ENCODE measurements at regions not wholly inside any gene's neighbourhood (a gene's known extent, or its start where the extent isn't known, plus 50 kb on each side); places are given as distances from the start of the nearest gene placed in this dataset.

- H3K27ac ChIP-seq, result no peak overlapping the region
- peak in 4 of 8 experiments; percentile 53 to 89 (median 72) for ATAC-seq (replicated peaks in 6 of 8)
- in situ Hi-C loops (cut with MboI; ENCODE audit: low pct_unique_long_range_greater_than_20kb in 2 of 9, low sequenced_read_pairs in 9 of 9, unreplicated experiment in 9 of 9), result no loop called here
- no peak overlapping the region for H3K4me3 ChIP-seq
- no peaks in the 10 kb centered on the region for H3K4me1 ChIP-seq (replicated peaks in 1 of 2)
- WGBS, 10 experiments, result 0 to 84% (median 64%) methylated on average over 1 to 4 of the region's 4 CpGs; no CpG with 5 or more reads in 1 of the 10 experiments
These were observed 331.6 kb downstream of the KCNS3 start for GRCh38 chr2:18209934-18210639.

GRCh38 chr2:18208956-18209355 lies 330.5 kb downstream of the KCNS3 start:
- no peaks in the 10 kb centered on the region for H3K4me1 ChIP-seq (replicated peaks in 1 of 2)
- H3K27ac ChIP-seq, result no peak overlapping the region
- no peak overlapping the region for H3K4me3 ChIP-seq
- in situ Hi-C loops (cut with MboI; ENCODE audit: low pct_unique_long_range_greater_than_20kb in 2 of 9, low sequenced_read_pairs in 9 of 9, unreplicated experiment in 9 of 9), result no loop called here
- WGBS, 10 experiments, result 0 to 33% (median 19%) methylated on average over 1 of the region's 1 CpG; no CpG with 5 or more reads in 6 of the 10 experiments
- no peak for ATAC-seq (replicated peaks in 6 of 8)

GRCh38 chr2:18200771-18201170 lies 322.3 kb downstream of the KCNS3 start:
- 0 to 100% (median 86%) methylated on average over 1 of the region's 1 CpG; no CpG with 5 or more reads in 2 of the 10 experiments for WGBS, 10 experiments
- H3K4me3 ChIP-seq, result no peak overlapping the region
- in situ Hi-C loops (cut with MboI; ENCODE audit: low pct_unique_long_range_greater_than_20kb in 2 of 9, low sequenced_read_pairs in 9 of 9, unreplicated experiment in 9 of 9), result no loop called here

GRCh38 chr2:18198677-18199076 lies 320.2 kb downstream of the KCNS3 start:
- Histone ChIP-seq H3K4me1 (replicated peaks in 1 of 2) (peaks cover 0 to 5% of the 10 kb centered on the region in 2 donors), H3K4me3 (no peak overlapping the region), H3K27ac (no peak overlapping the region)
- in situ Hi-C loops (cut with MboI; ENCODE audit: low pct_unique_long_range_greater_than_20kb in 2 of 9, low sequenced_read_pairs in 9 of 9, unreplicated experiment in 9 of 9), result no loop called here
- peak in 2 of 8 experiments; percentile 32 to 34 for ATAC-seq (replicated peaks in 6 of 8)
- 20 to 100% (median 70%) methylated on average over 1 to 2 of the region's 2 CpGs; no CpG with 5 or more reads in 2 of the 10 experiments for WGBS, 10 experiments

More at GRCh38 chr2:18200771-18201170, 322.3 kb downstream of the KCNS3 start:
- Histone ChIP-seq H3K4me1 (replicated peaks in 1 of 2) (peaks cover 0 to 5% of the 10 kb centered on the region in 2 donors), H3K27ac (no peak overlapping the region)
- no peak for ATAC-seq (replicated peaks in 6 of 8)

GRCh38 chr2:18194161-18194560 lies 315.7 kb downstream of the KCNS3 start:
- ATAC-seq (replicated peaks in 6 of 8), result no peak
- WGBS, 10 experiments, result 60 to 100% (median 90%) methylated on average over 1 of the region's 1 CpG; no CpG with 5 or more reads in 4 of the 10 experiments
- H3K4me3 ChIP-seq, result no peak overlapping the region
- in situ Hi-C loops (cut with MboI; ENCODE audit: low pct_unique_long_range_greater_than_20kb in 2 of 9, low sequenced_read_pairs in 9 of 9, unreplicated experiment in 9 of 9), result no loop called here
- no peak overlapping the region for H3K27ac ChIP-seq
- peaks cover 0 to 5% of the 10 kb centered on the region in 2 donors for H3K4me1 ChIP-seq (replicated peaks in 1 of 2)

- H3K4me3 ChIP-seq, result no peak overlapping the region
- H3K27ac ChIP-seq, result no peak overlapping the region
- in situ Hi-C loops (cut with MboI; ENCODE audit: low pct_unique_long_range_greater_than_20kb in 2 of 9, low sequenced_read_pairs in 9 of 9, unreplicated experiment in 9 of 9), result no loop called here
- no peaks in the 10 kb centered on the region for H3K4me1 ChIP-seq (replicated peaks in 1 of 2)
- WGBS, 10 experiments, result 0 to 89% (median 43%) methylated on average over 1 to 2 of the region's 2 CpGs; no CpG with 5 or more reads in 3 of the 10 experiments
- peak in 2 of 8 experiments; percentile 42 to 45 for ATAC-seq (replicated peaks in 6 of 8)
These were observed 308.5 kb downstream of the KCNS3 start for GRCh38 chr2:18186816-18187613.

GRCh38 chr2:18182861-18183260 lies 304.4 kb downstream of the KCNS3 start:
- Histone ChIP-seq H3K27ac (no peak overlapping the region), H3K4me3 (no peak overlapping the region), H3K4me1 (replicated peaks in 1 of 2) (no peaks in the 10 kb centered on the region)
- in situ Hi-C loops (cut with MboI; ENCODE audit: low pct_unique_long_range_greater_than_20kb in 2 of 9, low sequenced_read_pairs in 9 of 9, unreplicated experiment in 9 of 9), result no loop called here
- ATAC-seq (replicated peaks in 6 of 8), result no peak
- WGBS, 10 experiments, result 35 to 88% (median 73%) methylated on average over 1 to 2 of the region's 2 CpGs; no CpG with 5 or more reads in 4 of the 10 experiments

GRCh38 chr2:18180912-18181311 lies 302.4 kb downstream of the KCNS3 start:
- in situ Hi-C loops (cut with MboI; ENCODE audit: low pct_unique_long_range_greater_than_20kb in 2 of 9, low sequenced_read_pairs in 9 of 9, unreplicated experiment in 9 of 9), result no loop called here
- no peak overlapping the region for H3K4me3 ChIP-seq
- H3K4me1 ChIP-seq (replicated peaks in 1 of 2), result no peaks in the 10 kb centered on the region
- ATAC-seq (replicated peaks in 6 of 8), result no peak
- WGBS, 10 experiments, result 14 to 77% (median 65%) methylated on average over 1 to 3 of the region's 3 CpGs; no CpG with 5 or more reads in 1 of the 10 experiments
- no peak overlapping the region for H3K27ac ChIP-seq

GRCh38 chr2:18180031-18180610 lies 301.7 kb downstream of the KCNS3 start:
- no peak overlapping the region for H3K4me3 ChIP-seq
- no peaks in the 10 kb centered on the region for H3K4me1 ChIP-seq (replicated peaks in 1 of 2)
- ATAC-seq (replicated peaks in 6 of 8), result no peak
- H3K27ac ChIP-seq, result no peak overlapping the region
- WGBS, 10 experiments, result 28 to 84% (median 66%) methylated on average over 1 to 2 of the region's 3 CpGs; no CpG with 5 or more reads in 4 of the 10 experiments
- in situ Hi-C loops (cut with MboI; ENCODE audit: low pct_unique_long_range_greater_than_20kb in 2 of 9, low sequenced_read_pairs in 9 of 9, unreplicated experiment in 9 of 9), result no loop called here

- no peaks in the 10 kb centered on the region for H3K4me1 ChIP-seq (replicated peaks in 1 of 2)
- in situ Hi-C loops (cut with MboI; ENCODE audit: low pct_unique_long_range_greater_than_20kb in 2 of 9, low sequenced_read_pairs in 9 of 9, unreplicated experiment in 9 of 9), result no loop called here
- 0 to 44% (median 31%) methylated on average over 1 of the region's 1 CpG for WGBS, 10 experiments
- H3K4me3 ChIP-seq, result no peak overlapping the region
- ATAC-seq (replicated peaks in 6 of 8), result peak in 4 of 8 experiments; percentile 44 to 82 (median 74)
- H3K27ac ChIP-seq, result no peak overlapping the region
These were observed 300.4 kb downstream of the KCNS3 start for GRCh38 chr2:18178736-18179349.

- H3K27ac ChIP-seq, result no peak overlapping the region
- H3K4me3 ChIP-seq, result no peak overlapping the region
- no peaks in the 10 kb centered on the region for H3K4me1 ChIP-seq (replicated peaks in 1 of 2)
- 59 to 100% (median 85%) methylated on average over 1 to 2 of the region's 2 CpGs; no CpG with 5 or more reads in 1 of the 10 experiments for WGBS, 10 experiments
- no peak for ATAC-seq (replicated peaks in 6 of 8)
- in situ Hi-C loops (cut with MboI; ENCODE audit: low pct_unique_long_range_greater_than_20kb in 2 of 9, low sequenced_read_pairs in 9 of 9, unreplicated experiment in 9 of 9), result no loop called here
These were observed 298.3 kb downstream of the KCNS3 start for GRCh38 chr2:18176679-18177215.

GRCh38 chr2:18172607-18173006 lies 294.1 kb downstream of the KCNS3 start:
- H3K4me1 ChIP-seq (replicated peaks in 1 of 2), result no peaks in the 10 kb centered on the region
- no peak overlapping the region for H3K4me3 ChIP-seq
- H3K27ac ChIP-seq, result no peak overlapping the region
- 61 to 100% (median 91%) methylated on average over 1 to 2 of the region's 2 CpGs for WGBS, 10 experiments
- no peak for ATAC-seq (replicated peaks in 6 of 8)
- in situ Hi-C loops (cut with MboI; ENCODE audit: low pct_unique_long_range_greater_than_20kb in 2 of 9, low sequenced_read_pairs in 9 of 9, unreplicated experiment in 9 of 9), result loop anchor here in 3 of 9 experiments (25.0 kb wide), 1 partner anchor 310 kb away; no protein-coding TSS in a partner anchor
